ENCODE measurements at regions not wholly inside any gene's neighbourhood (a gene's known extent, or its start where the extent isn't known, plus 50 kb on each side); places are given as distances from the start of the nearest gene placed in this dataset.

GRCh38 chrX:114050075-114050796 is 533.6 kb upstream of the HTR2C start:
- TF ChIP-seq CTCF (conservative IDR thresholded peaks at IDR 0.05; ENCODE audit: low read length), result no peak
- no peak for TF ChIP-seq EZH2phosphoT487 (IDR thresholded peaks at IDR 0.05; ENCODE audit: borderline replicate concordance, low read depth, low read length)

Data from OCI-LY7 (cell line).